Activated B cell treated with CpG ODN at 0.5 μM for 24 hours (primary cell): ENCODE measurements at regions not wholly inside any gene's neighbourhood (a gene's known extent, or its start where the extent isn't known, plus 50 kb on each side); places are given as distances from the start of the nearest gene placed in this dataset.

Source experiments
- ATAC-seq: fragments of 200-7000 bp; cut with Tn5 transposase; one replicate; pipeline ENCODE4 v1.10.0; 2021; ENCODE audit warnings: low read depth, mild to moderate bottlenecking, moderate library complexity
- CTCF ChIA-PET: fragments of 350-600 bp; sonication (Branson Sonifier 250); formaldehyde crosslinking; loops from one replicate; lab custom pipeline; 2021; ENCODE audit warnings: antibody characterized with exemption; lab: Charles Lee
- POLR2A ChIA-PET: fragments of 350-600 bp; sonication (Branson Sonifier 250); formaldehyde crosslinking; loops from one replicate; lab custom pipeline; 2021; ENCODE audit warnings: antibody characterized with exemption; lab: Charles Lee
- DNase-seq: peaks from one replicate; pipeline ENCODE4 v3.0.0; 2022
- H3K27ac Mint-ChIP-seq: one replicate; pipeline ENCODE4 v1.8.0; 2020; ENCODE audit warnings: mixed read lengths
- H3K27me3 Mint-ChIP-seq: one replicate; pipeline ENCODE4 v1.8.0; 2021; ENCODE audit warnings: mixed read lengths
- H3K36me3 Mint-ChIP-seq: one replicate; pipeline ENCODE4 v1.8.0; 2021; ENCODE audit warnings: low read depth, mixed read lengths
- H3K4me1 Mint-ChIP-seq: one replicate; pipeline ENCODE4 v1.8.0; 2021; ENCODE audit warnings: mixed read lengths
- H3K4me3 Mint-ChIP-seq: one replicate; pipeline ENCODE4 v1.8.0; 2020; ENCODE audit warnings: mild to moderate bottlenecking, mixed read lengths
- H3K9me3 Mint-ChIP-seq: one replicate; pipeline ENCODE4 v1.8.0; 2020; ENCODE audit warnings: mixed read lengths
- intact Hi-C: fragments of 100-400 bp; cut with micrococcal nuclease; formaldehyde crosslinking; loops from one replicate; pipeline ENCODE4 v1.15.1; 2024
- TF ChIP-seq, protein P1 (sequence below): fragments of 200-600 bp; IDR thresholded peaks from one replicate; pipeline ENCODE4 v1.8.0; 2022; ENCODE audit warnings: antibody characterized with exemption, mild to moderate bottlenecking

DNA sequence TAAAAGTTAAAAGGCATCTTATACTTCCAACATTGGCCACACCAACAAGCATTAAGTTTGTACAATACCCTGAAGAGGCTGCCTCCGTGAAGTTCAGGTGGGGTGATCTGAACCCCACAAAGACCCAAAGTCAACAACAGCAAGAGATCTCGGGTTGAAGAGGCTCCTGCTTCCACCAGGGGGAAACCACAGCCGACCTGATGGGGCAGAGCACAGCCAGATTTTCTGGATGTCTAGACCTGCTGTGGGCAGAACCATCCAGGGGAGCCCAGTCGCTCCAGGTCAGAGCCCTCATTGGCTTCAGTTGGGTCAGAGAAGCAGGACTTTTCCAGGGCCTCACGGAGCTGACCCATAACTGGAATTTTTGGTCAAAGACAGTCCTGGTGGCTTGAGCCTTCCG lies 66.5 kb upstream of the ACKR3 start:
- TF ChIP-seq, protein P1, sequence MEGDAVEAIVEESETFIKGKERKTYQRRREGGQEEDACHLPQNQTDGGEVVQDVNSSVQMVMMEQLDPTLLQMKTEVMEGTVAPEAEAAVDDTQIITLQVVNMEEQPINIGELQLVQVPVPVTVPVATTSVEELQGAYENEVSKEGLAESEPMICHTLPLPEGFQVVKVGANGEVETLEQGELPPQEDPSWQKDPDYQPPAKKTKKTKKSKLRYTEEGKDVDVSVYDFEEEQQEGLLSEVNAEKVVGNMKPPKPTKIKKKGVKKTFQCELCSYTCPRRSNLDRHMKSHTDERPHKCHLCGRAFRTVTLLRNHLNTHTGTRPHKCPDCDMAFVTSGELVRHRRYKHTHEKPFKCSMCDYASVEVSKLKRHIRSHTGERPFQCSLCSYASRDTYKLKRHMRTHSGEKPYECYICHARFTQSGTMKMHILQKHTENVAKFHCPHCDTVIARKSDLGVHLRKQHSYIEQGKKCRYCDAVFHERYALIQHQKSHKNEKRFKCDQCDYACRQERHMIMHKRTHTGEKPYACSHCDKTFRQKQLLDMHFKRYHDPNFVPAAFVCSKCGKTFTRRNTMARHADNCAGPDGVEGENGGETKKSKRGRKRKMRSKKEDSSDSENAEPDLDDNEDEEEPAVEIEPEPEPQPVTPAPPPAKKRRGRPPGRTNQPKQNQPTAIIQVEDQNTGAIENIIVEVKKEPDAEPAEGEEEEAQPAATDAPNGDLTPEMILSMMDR = no peak
- Mint-ChIP-seq H3K27ac (no peak overlapping the region), H3K4me1 (peaks cover 8% of the 10 kb centered on the region), H3K9me3 (no peaks in the 10 kb centered on the region), H3K27me3 (peaks cover 35% of the 10 kb centered on the region), H3K36me3 (no peaks in the 10 kb centered on the region), H3K4me3 (no peak overlapping the region)
- CTCF ChIA-PET = interaction anchor here (0.9 to 1.5 kb wide), 2 partner anchors 10 to 67 kb away, joined by 3 to 6 read pairs; partner anchors contain the start of gene ACKR3
- intact Hi-C loops = no loop called here
- POLR2A ChIA-PET = interaction anchor here (0.6 kb wide), 1 partner anchor 81 kb away, joined by 3 read pairs; no protein-coding TSS in a partner anchor
- DNase-seq (no peak), ATAC-seq (no peak)

- TF ChIP-seq, protein P1 = no peak
- intact Hi-C loops = no loop called here
- DNase-seq (no peak), ATAC-seq (no peak)
- CTCF ChIA-PET = interaction anchor here (0.9 kb wide), 1 partner anchor 9 kb away, joined by 3 read pairs; no protein-coding TSS in a partner anchor
- Mint-ChIP-seq H3K27ac (no peak overlapping the region), H3K27me3 (peaks cover 36% of the 10 kb centered on the region), H3K4me1 (peaks cover 8% of the 10 kb centered on the region), H3K9me3 (no peaks in the 10 kb centered on the region), H3K4me3 (no peak overlapping the region), H3K36me3 (no peaks in the 10 kb centered on the region)
- POLR2A ChIA-PET = interaction anchor here (0.6 kb wide), 1 partner anchor 80 kb away, joined by 3 read pairs; no protein-coding TSS in a partner anchor
Measured at GRCh38 chr2:236503583-236503982, 66.0 kb upstream of the ACKR3 start.

- Mint-ChIP-seq H3K27ac (no peak overlapping the region), H3K36me3 (no peaks in the 10 kb centered on the region), H3K4me3 (no peak overlapping the region), H3K4me1 (peaks cover 8% of the 10 kb centered on the region), H3K27me3 (peaks cover 30% of the 10 kb centered on the region), H3K9me3 (no peaks in the 10 kb centered on the region)
- CTCF ChIA-PET = no interaction called here
- intact Hi-C loops = no loop called here
- no peak for ATAC-seq
- DNase-seq = no peak
- TF ChIP-seq, protein P1 = no peak
- POLR2A ChIA-PET = no interaction called here
Measured at GRCh38 chr2:236505041-236505440, 64.6 kb upstream of the ACKR3 start.

DNA sequence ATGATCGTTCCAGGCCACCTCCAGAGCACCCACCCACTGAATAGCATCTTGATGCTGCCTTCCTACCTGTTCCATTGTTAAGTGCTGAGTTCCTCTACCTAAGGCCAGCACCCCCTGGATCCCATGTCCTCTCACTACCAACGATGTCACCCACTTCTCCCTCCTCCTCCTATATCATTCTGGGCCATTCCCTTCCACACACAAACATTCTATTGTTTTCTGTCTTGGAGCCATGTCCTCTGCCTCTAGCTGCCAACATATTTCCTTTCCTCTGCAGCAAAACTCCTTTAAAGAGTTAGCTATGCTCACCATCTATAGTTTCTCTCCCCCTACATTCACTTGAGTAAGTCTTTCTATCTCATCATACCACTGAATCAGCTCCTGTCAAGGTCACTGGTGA lies 64.0 kb upstream of the ACKR3 start:
- Mint-ChIP-seq H3K36me3 (no peaks in the 10 kb centered on the region), H3K27ac (no peak overlapping the region), H3K4me3 (no peak overlapping the region), H3K27me3 (peaks cover 26% of the 10 kb centered on the region), H3K9me3 (no peaks in the 10 kb centered on the region), H3K4me1 (peaks cover 8% of the 10 kb centered on the region)
- CTCF ChIA-PET = no interaction called here
- TF ChIP-seq, protein P1 = no peak
- no peak for ATAC-seq
- intact Hi-C loops = no loop called here
- DNase-seq = no peak
- POLR2A ChIA-PET = no interaction called here

DNA sequence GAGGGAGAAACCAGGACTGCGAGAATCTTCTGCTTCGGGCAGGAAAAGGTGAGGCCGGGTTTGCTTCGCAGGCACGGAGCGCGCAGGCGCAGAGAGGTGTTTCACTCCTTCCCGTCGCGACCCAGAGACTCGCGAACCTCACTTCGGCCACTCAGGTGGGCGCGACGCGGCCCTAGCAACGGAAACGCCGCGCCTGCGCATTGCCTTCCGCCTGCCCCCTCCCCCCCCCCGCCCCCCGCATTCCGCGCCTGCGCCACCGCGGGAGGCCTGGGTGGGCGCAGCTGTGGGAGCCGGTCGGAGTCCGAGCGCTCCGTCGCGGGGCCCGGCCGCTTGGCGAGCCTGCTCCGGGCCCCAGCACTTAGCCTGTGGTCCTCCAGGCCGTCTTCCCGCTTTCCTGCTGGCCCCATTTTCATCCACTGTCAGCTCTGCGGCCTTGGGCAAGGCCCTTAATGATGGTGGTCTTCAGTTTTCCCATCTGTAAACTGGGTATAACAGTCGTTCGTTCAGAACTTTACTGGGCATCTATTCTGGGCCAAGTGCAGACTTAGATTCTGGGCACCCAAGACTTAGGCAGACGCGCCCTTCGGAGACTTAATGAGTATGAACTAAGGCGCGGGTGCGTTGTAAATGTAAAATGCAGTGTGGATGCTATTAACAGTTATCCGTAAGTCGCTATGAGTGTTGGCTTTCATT lies 62.1 kb upstream of the ACKR3 start:
- H3K4me1 Mint-ChIP-seq = peaks cover 8% of the 10 kb centered on the region
- DNase-seq = peak; percentile 36
- no peaks in the 10 kb centered on the region for H3K36me3 Mint-ChIP-seq
- no peak overlapping the region for H3K27ac Mint-ChIP-seq
- POLR2A ChIA-PET = interaction anchor here (1.6 kb wide), 1 partner anchor 62 kb away, joined by 3 read pairs; the partner anchor contains the start of gene ACKR3
- intact Hi-C loops = no loop called here
- TF ChIP-seq, protein P1 = no peak
- CTCF ChIA-PET = interaction anchor here (0.5 to 2.8 kb wide), 2 partner anchors 62 to 261 kb away, joined by 3 to 13 read pairs; partner anchors contain the start of gene ACKR3
- H3K9me3 Mint-ChIP-seq = no peaks in the 10 kb centered on the region
- peaks cover 24% of the 10 kb centered on the region for H3K27me3 Mint-ChIP-seq
- ATAC-seq = peak; percentile 77
- H3K4me3 Mint-ChIP-seq = peak overlapping the region; percentile 59
